HG02852 (cell line): ENCODE measurements at regions not wholly inside any gene's neighbourhood (a gene's known extent, or its start where the extent isn't known, plus 50 kb on each side); places are given as distances from the start of the nearest gene placed in this dataset.
"Not testable (repeated sequence)": the region's sequence is repeated elsewhere in the genome, so short reads cannot be mapped to it uniquely, and the experiment has no call there.

Experiments used
- ATAC-seq: cut with Tn5 transposase; IDR thresholded peaks from one replicate; pipeline ENCODE4 v1.9.1; 2021; ENCODE audit warnings: mild to moderate bottlenecking, moderate library complexity; ENCODE audit not compliant: unreplicated experiment

GRCh38 chr11:38461751-38462150 is 1863.7 kb upstream of the RAG2 start:
- ATAC-seq = no peak

GRCh38 chr11:38460896-38461295 is 1862.9 kb upstream of the RAG2 start:
- no peak for ATAC-seq

GRCh38 chr11:38460429-38460828 is 1862.4 kb upstream of the RAG2 start:
- no peak for ATAC-seq

- no peak for ATAC-seq
Measured at GRCh38 chr11:38456371-38456770, 1858.3 kb upstream of the RAG2 start.

- ATAC-seq = no peak
Measured at GRCh38 chr11:38448284-38448683, 1850.2 kb upstream of the RAG2 start.

- ATAC-seq = no peak
Measured at GRCh38 chr11:38446336-38446735, 1848.3 kb upstream of the RAG2 start.

GRCh38 chr11:38438091-38438490 is 1840.1 kb upstream of the RAG2 start:
- no peak for ATAC-seq

GRCh38 chr11:38425578-38425977 is 1827.5 kb upstream of the RAG2 start:
- no peak for ATAC-seq

GRCh38 chr11:38423042-38423441 is 1825.0 kb upstream of the RAG2 start:
- ATAC-seq = no peak

GRCh38 chr11:38416141-38416540 is 1818.1 kb upstream of the RAG2 start:
- ATAC-seq = no peak

- ATAC-seq = no peak
Measured at GRCh38 chr11:38411149-38411548, 1813.1 kb upstream of the RAG2 start.

- no peak for ATAC-seq
Measured at GRCh38 chr11:38402063-38402462, 1804.0 kb upstream of the RAG2 start.

- no peak for ATAC-seq
Measured at GRCh38 chr11:38392176-38392575, 1794.1 kb upstream of the RAG2 start.

- no peak for ATAC-seq
Measured at GRCh38 chr11:38384568-38384967, 1786.5 kb upstream of the RAG2 start.

GRCh38 chr11:38365274-38365673 is 1767.2 kb upstream of the RAG2 start:
- ATAC-seq = no peak

- ATAC-seq = no peak
Measured at GRCh38 chr11:38356255-38356654, 1758.2 kb upstream of the RAG2 start.

- ATAC-seq = no peak
Measured at GRCh38 chr11:38345286-38345685, 1747.2 kb upstream of the RAG2 start.

- not testable (repeated sequence) for ATAC-seq
Measured at GRCh38 chr11:38341612-38342011, 1743.6 kb upstream of the RAG2 start.

GRCh38 chr11:38339835-38340440 is 1741.9 kb upstream of the RAG2 start:
- ATAC-seq = no peak

GRCh38 chr11:38338022-38338421 is 1740.0 kb upstream of the RAG2 start:
- not testable (repeated sequence) for ATAC-seq

- no peak for ATAC-seq
Measured at GRCh38 chr11:38332046-38332445, 1734.0 kb upstream of the RAG2 start.

- no peak for ATAC-seq
Measured at GRCh38 chr11:38330578-38330977, 1732.5 kb upstream of the RAG2 start.
